ENCODE measurements at regions not wholly inside any gene's neighbourhood (a gene's known extent, or its start where the extent isn't known, plus 50 kb on each side); places are given as distances from the start of the nearest gene placed in this dataset.
"Not testable (repeated sequence)": the region's sequence is repeated elsewhere in the genome, so short reads cannot be mapped to it uniquely, and the experiment has no call there.

DNA sequence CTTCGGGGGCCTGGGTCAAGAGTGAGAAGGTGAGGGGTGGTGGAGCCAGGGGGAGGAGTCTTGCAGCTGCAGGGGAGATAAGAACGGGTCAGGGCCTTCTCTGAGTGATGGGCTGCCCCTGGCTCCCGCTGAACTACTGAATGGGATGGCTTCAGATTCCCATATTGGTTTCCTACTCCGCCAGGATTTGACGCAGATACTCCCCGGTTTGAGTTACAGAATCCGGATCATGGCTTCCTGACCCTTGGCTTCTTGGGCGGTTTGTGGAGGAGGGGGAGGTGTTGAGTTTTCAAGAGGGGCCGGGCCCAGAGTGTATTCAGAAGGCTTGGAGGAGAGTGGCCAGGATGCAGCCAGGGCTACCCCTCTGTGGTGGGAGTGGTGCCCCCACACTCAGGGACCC, 119.9 kb upstream of the ATP2B2 start:
- DNase-seq (ENCODE audit: low read depth, low spot score) = no peak

DNA sequence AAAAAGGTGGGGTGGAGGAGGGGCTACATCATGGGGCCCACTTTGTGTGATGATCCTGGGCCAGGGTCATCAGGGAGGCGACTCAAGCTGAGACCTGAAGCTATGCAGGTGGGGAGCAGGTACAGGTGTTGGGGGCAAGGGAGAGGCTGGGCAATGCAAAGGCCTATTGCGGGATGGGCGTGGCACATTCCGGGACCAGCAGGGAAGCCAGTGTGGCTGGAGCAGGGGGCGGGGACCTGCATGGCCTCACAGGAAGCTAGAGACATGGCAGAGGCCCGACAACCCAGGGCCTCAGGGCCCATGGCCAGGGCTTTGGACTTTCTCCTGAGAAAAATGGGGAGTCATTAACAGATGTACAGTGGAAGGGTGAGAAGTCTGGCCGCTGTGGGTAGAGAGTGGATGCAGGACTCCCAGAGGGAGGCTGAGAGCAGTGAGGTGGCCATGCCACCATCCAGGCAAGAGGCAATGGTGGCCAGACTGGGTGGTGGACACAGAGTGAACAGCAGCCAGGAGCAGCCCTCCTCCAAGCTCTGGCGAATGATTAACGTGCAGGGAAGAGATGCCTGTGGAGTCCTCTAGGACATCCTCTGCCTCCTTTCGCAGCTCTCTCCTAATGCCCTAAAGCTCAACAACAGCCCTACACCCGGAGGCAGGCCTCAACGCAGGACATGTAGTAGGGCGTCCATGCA, 122.6 kb upstream of the ATP2B2 start:
- no peak for DNase-seq (ENCODE audit: low read depth, low spot score)

DNA sequence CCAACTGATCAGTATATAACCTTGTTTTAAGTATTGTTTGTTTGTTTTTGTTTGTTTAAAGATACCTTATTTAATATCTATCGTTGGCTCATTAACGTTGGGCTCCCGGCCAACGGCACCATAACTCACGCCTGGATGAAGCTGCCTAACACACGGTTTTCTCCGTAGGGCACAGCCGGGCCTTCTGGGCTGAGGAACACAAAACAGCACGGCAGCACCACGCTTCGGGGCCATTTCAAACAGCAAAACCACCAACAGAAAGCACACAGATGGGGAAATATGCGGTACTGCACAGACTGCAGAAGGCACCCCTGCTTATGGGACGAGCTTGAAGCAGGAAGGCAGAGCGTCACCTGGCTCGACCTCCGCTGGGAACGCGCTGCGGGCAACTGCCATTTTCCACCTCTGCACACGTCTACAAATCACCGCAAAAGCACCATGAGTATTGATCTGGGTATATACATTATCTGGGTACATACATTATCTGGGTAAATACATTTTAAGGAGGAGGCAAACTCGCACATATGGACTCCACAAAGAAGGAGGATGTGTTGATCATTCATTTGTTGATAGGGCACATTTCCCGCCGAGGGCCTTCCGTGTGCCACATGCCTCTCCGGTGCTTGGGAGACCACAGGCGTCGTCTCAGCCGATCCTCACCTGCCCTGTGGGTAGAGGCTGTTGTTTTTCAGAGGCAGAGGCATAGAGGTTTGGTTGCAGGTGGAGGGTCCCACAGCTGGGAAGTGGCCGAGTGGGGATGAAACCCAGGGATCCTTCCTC, 123.7 kb upstream of the ATP2B2 start:
- DNase-seq (ENCODE audit: low read depth, low spot score) = no peak

DNA sequence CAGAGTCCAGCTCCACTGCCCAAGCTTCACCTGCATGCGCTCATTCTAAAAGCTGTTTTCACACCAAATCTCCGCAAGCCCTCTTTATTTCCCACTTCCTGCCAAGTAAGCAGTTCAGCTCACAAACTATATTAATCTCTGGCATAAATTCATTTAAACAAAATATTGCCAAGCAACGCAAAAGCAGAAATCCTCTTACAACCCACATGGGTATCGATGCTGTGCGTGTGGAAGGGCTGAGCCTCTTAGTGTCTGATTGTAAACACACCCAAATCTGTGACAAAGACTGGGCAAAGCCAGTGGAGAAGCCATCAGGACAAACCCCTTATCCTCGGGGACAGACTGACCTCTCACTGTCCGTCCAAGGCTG, 124.3 kb upstream of the ATP2B2 start:
- DNase-seq (ENCODE audit: low read depth, low spot score) = no peak

DNA sequence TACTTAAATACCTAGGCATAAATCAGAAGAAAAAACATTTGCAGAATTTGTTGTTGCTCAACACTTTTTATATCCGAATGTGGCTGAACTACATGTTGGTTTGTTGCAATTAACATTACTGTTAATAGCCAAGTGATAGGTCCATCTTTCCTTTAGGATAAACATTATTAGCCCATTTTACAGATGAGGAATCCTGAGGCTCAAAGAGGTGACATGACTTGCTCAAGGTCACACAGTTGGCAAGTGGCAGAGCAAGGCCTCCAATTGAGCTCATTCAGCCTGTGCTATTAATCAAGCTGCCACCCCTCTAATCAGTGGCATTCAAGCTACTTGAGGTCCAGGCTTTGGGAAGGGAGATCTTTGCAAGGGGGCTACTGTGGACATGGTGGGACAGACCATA, 125.8 kb upstream of the ATP2B2 start:
- DNase-seq (ENCODE audit: low read depth, low spot score) = no peak

DNA sequence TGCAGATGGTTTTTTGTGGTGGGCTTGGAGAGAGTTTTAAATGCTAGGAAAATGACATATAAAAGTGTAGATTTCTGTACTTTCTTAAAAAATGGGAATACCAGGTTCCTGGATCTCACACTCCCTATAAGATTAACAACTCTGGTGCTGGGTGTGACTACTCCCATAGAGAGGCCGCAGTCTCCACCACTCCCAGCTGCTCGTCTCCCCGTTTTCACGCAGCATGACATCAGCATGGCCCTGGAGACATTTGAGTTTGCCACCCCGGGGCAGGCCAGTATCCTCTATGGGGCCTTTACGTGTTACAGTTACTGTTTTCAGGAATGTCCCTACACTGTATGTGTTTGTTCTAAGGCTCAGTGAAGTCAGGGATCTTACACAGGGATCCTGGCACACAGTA, 126.7 kb upstream of the ATP2B2 start:
- no peak for DNase-seq (ENCODE audit: low read depth, low spot score)

DNA sequence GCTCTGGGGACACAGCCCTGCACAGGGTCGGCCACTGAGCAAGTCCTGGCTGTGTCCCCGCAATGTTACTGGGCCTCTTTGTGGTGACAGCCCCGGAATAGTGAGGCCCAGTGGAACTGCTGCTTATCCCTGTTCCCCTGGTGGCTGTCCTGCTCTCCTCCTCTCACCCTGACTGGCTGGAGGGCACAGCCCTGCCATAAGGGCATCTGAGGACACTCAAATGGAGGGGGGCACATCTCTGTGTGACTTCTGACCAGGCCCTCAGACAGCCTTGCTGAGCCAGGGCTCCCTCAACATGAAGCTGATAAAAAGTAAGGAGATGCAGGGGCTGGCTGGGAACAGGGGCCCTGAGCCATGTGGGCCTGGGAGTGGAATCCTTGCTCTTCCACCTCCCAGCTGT, 127.4 kb upstream of the ATP2B2 start:
- DNase-seq (ENCODE audit: low read depth, low spot score) = no peak

DNA sequence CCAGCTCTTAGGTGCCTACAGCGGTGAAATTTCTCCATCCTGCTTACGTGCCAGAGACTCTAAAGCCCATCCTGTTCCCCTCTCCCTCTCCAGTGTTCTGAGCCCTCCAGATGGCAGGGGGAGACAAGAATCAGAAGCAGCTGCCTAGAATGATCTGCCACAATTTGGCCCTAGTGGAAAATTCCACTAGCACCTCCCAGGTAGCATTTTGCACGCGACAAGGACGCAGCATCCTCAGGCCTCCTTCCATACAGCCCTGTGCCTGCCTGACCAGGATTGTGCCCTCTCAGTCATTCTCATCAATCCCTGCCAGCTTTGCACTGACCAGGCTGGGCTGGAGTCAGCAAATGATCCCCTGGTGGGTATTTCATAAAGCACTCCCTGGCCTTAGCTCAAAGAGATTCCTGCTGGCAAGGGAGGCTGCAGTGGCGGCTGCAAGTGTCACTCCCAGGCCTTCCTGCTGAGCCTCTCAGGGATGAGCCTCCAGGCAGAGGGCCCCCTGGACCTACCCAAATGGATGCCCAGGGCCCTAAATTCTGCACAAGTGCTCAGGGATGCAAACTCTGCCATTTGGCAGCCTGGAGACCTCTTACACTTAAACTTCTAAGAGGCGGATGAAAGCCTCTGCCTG, 130.2 kb upstream of the ATP2B2 start:
- no peak for DNase-seq (ENCODE audit: low read depth, low spot score)

DNA sequence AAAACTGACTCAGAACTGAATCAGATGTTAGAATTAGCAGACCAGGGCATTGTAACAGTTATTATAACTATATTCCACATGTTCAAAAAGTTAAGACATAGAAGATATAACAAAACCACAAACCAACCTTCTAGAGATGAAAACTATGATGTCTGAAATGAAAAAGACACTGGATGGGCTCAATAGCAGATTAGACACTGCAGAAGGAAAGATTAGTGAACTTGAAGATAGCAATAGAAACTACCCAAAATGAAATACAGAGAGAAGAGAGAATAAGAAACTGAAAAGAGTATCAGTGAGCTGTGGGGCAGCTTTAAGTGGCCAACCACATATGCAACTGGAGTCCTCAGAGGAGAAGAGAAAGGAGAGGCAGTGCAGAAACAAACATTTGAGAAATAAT, 132.0 kb upstream of the ATP2B2 start:
- DNase-seq (ENCODE audit: low read depth, low spot score) = no peak

DNA sequence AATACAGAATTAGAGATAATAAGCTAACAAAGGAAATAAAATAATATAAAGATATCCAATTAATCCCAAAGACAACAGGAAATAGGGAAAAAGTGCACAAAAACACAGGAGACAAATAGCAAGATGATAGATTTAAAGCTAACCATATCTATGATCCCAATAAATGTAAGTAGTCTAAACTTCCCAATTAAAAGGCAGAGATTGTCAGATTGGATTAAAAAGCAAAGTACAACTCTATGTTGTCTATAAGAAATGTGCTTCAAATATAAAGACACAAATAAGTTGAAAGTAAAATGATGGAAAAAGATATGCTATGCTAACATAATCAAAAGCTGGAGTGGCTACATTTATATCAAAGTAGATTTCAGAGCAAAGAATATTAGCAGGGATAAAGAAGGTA, 133.1 kb upstream of the ATP2B2 start:
- DNase-seq (ENCODE audit: low read depth, low spot score) = no peak

DNA sequence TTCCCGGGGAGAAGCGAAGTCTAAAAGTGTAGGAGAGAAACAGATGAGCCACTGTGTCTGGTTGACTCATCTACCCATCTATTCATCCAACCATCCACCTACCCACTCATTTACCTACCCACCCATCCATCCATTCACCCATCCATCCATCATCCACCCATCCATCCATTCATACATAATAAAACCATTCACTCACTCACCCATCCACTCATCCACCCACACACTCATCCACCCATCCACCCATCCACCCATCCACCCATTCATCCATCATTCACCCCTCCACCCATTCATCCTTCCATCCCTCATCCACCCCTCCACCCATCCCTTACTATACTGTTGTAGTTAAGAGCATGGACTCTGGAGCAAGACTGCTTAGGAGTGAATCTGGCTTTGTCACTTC, 136.4 kb upstream of the ATP2B2 start:
- no peak for DNase-seq (ENCODE audit: low read depth, low spot score)

DNA sequence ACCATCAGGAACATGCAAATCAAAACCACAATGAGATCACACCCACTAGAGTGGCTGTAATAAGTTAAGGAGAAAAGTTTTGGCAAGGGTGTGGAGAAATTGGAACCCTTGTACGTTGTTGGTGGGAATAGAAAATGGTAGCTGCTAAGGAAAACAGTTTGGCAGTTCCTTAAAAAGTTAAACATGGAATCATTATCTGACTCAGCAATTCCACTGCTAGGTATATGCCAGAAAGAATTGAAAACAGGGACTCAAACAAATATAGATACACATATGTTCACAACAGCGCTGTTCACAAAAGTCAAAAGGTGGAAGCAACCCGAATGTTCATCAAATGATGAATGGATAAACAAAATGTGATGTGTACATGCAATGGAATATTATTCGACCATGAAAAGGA, 138.8 kb upstream of the ATP2B2 start:
- DNase-seq (ENCODE audit: low read depth, low spot score) = no peak

DNA sequence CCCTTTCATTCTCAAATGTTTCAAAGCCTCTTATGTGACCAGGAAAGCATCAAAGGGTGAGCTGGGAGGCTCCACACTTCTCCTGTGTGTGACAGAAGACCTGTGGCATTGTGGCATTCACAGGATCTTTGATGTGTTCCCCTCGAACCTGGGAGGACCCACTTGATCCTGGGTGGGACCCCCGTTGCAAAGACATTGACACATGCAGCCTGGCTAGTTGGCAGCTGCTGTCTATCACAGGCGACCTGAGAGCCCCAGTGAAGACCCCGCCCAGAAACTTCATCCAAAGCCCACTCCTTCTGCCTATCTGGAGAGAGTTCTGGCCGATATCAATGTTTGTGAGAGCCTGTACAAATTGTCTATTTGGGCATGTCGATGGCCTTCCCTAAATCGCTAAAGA, 140.4 kb upstream of the ATP2B2 start:
- no peak for DNase-seq (ENCODE audit: low read depth, low spot score)

DNA sequence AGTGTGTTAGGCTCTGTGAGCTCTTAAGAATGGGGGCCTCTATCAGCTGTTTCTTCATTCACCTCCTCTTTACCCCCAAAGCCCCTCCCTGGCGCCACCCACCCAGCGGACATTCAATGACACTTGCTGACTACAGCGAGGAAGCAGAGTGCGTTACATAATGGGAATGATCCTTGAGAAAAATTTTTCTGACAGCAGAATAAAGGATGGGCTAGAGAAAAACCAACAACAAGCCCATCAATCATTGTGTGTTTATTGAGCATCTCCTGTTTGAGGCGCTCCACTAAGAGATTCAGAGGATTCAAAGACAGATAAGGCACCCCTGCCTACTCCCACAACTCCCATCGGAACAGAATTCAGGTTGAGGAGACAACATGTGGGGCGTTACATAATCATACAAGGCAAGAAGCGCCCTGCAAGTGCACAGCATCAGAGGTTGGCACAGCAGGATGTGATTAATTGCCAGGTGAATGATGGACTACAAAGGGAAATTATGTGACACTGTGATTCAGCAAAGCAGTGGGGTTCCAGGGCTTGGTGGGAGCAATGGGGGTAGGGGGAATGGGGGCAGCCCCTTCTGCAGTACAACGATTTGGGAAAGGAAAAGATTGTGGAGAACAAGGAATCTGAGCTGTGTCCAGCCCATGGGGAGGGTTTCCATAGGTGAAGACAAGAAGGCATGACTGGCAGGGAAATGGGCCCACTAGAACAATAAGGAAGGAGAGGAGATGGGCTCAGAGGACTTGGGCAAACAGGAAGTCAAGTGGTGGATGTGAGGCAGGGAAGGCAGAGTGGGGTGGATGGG, 141.3 kb upstream of the ATP2B2 start:
- DNase-seq (ENCODE audit: low read depth, low spot score) = no peak

DNA sequence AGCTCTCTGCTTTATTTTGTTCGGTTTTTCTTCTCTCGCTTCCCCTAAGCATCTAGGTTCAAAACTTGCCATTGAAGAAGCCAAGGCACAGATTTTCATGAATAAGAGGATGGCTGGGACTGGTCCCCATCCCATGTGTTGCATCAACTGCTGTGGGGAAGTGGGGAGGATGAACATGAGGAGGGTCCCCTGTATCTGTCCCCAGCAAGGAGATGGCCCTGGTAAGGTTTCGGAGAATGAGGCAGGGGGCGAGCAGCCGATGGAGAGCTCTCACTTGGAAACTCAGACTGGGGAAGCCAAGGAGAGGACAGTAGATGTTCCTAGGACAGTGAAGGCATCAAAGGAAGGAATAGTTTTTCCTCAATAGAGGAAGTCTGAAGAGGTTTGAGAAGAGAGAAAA, 142.0 kb upstream of the ATP2B2 start:
- DNase-seq (ENCODE audit: low read depth, low spot score) = no peak

DNA sequence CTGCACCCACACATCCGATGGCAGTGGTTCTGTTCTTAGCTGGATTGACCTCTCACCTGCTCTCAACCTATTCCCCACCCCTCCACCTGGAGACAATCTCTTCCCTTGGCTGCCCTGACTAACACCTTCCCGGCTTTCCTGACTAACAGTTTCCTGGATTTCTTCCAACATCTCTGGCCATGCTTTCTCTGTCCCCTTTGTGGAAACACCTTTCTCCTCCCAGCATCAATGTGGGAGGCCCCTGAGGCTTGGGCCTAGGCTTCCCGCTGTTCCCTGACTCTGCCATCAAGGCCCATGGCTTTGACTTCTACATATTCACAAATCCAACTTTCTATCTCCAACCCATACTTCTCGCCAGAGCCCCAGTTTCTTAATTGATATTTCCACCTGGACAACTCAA, 142.8 kb upstream of the ATP2B2 start:
- DNase-seq (ENCODE audit: low read depth, low spot score) = no peak

DNA sequence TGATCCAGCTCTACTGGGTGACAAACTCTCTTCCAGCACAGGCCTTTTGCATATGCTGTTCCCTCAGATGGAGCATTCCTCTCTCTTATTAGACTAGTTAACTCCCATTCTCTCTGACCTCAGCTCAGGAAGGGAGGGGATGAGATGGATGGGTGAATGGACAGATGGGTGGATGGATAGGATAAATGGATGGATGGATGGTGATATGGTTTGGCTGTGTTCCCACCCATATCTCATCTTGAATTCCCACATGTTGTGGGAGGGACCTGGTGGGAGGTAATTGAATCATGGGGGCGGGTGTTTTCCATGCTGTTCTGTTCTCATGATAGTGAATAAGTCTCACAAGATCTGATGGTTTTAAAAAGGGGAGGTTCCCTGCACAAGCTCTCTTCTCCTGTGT, 144.1 kb upstream of the ATP2B2 start:
- not testable (repeated sequence) for DNase-seq (ENCODE audit: low read depth, low spot score)

DNA sequence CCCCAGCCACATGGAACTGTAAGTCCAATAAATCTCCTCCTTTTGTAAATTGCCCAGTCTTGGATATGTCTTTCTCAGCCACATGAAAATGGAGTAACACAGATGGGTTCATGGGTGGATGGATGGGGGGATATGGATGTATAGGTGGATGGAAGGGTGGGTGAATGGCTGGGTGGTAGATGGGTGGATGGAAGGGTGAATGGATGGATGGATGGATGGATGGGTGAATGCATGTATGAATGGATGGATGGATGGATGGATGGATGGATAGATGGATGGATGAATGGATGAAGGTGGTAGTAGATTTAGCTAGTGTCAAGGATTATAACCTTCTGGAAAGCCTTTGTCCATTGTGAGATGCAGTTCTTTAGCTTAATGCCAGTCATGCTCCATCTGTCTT, 146.1 kb upstream of the ATP2B2 start:
- DNase-seq (ENCODE audit: low read depth, low spot score) = no peak

DNA sequence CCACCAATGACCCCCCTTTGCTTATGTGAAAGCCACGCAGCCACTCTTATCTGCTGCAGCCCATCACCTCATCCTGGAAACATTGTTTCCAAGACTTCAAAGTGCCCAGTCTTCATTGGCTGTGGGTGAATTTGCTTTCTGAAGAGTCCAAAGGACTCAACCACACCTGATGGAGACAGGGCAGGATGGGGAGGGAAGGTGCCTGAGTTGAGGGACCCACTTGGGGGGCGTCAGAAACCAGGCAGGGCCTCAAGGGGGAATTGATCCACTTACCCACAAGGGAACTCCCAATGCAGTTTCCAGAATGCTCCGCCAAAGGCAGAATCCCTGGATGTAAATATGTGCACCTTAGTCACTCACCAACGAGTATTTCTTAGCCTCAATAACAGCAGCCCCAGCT, 147.9 kb upstream of the ATP2B2 start:
- no peak for DNase-seq (ENCODE audit: low read depth, low spot score)

DNA sequence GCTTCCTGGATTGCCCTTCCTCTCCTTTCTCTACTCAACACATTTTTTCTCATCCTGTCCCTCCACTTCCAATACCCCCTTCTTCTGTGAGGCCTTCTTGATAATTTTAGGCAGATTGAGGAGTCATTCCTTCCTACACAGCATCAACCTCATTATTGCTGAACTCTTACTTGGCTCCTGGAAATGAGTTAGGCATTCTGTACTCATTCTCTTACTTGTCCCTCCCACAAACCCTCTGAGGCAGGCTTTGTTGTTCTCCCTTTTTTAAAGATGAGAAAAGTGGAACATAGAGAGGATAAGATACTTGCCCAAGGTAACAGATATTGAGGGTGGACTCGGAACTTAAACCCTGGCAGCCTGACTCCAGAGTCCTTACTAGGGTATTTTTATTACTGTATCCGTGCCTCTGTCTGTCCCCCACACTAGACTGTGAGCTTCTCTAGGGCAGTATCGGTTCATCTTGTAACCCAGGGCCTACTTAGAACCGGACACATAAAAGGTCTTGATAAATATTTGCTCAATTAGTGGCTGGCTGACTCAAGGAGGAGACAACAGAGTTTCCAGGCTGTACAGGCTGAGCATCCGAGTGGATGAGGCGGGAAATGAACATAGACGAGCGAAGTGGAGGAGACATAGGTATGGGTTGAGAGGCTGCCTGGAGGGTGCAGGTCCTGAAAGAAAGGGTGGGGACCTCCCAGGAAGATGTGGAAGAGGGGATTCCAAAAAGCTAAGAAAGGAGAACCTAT, 148.7 kb upstream of the ATP2B2 start:
- no peak for DNase-seq (ENCODE audit: low read depth, low spot score)

DNA sequence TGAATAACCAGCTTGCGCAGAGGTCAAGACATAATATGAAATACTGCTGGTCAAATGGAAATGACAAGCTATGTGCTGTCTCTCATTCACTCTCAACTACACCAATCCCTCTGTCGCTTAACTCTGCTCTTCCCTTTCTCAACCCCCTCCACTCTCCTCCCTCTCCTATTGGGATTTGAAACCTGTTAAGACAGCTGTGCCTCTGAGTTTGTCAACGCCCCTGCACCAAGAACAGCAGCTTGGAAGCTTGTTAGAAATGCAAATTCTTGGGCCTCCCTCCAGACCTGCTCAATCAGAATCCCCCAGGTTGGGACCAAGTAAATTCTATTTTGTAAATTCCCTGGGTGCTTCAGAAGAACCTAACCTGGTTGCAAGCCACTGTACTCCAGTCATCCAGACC, 149.7 kb upstream of the ATP2B2 start:
- no peak for DNase-seq (ENCODE audit: low read depth, low spot score)

DNA sequence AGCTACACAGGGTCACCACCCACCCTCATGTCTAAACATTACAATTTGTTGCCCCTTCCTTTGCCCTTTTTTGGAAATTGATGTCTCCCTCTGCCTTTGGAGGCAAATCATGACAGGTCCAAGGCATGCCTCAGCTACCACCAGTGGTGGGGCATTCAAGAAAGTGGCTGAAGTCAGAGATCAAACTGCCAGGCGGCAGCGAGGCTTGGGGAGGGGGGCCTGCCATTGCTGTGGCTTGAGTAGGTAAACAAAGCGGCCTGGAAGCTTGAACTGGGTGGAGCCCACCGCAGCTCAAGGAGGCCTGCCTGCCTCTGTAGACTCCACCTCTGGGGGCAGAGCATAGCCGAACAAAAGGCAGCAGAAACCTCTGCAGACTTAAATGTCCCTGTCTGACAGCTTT, 152.0 kb upstream of the ATP2B2 start:
- DNase-seq (ENCODE audit: low read depth, low spot score) = not testable (repeated sequence)

Measured in brain pericyte (primary cell).